Vagina (tissue), 2 donors: ENCODE measurements at regions not wholly inside any gene's neighbourhood (a gene's known extent, or its start where the extent isn't known, plus 50 kb on each side); places are given as distances from the start of the nearest gene placed in this dataset. TPM values are rescaled to one million over a fixed set of nuclear protein-coding genes. Genes with fewer than 3 reads are reported as not detected.

Experiments used
- DNase-seq, 2 donors: peaks; one replicate each; pipeline ENCODE4 v3.0.0-alpha.2; 2017; ENCODE audit errors: extremely low spot score in 2 of 2
- H3K27ac ChIP-seq: fragments of 200-600 bp; sonication (generic); one replicate; pipeline ENCODE4 v1.5.1; 2019
- H3K27me3 ChIP-seq: fragments of 200-600 bp; sonication (generic); one replicate; pipeline ENCODE4 v1.5.1; 2019
- H3K36me3 ChIP-seq, 2 donors: fragments of 200-600 bp; sonication (generic); one replicate each; pipeline ENCODE4 v1.5.1; 2017 to 2019
- H3K4me1 ChIP-seq: fragments of 200-600 bp; sonication (generic); one replicate; pipeline ENCODE4 v1.5.1; 2019
- H3K4me3 ChIP-seq, 2 donors: fragments of 200-600 bp; sonication (generic); 1 replicate in 1 of 2; 2 replicates in 1 of 2; pipeline ENCODE4 v1.5.1; 2016 to 2019
- H3K9me3 ChIP-seq: fragments of 200-600 bp; sonication (generic); one replicate; pipeline ENCODE4 v1.5.1; 2019
- CTCF ChIP-seq, 3 experiments: fragments of 450-650 bp in 2 of 3; fragments of 200-600 bp in 1 of 3; sonication (generic) in 1 of 3; IDR thresholded peaks; one replicate each; pipeline ENCODE4 v1.5.1; 2017 to 2019; ENCODE audit warnings: antibody characterized with exemption in 3 of 3, mild to moderate bottlenecking in 2 of 3, moderate library complexity in 2 of 3
- POLR2A ChIP-seq, 2 donors: fragments of 450-650 bp; IDR thresholded peaks; one replicate each; pipeline ENCODE4 v1.6.1; 2017; ENCODE audit warnings: antibody characterized with exemption in 2 of 2, mild to moderate bottlenecking in 2 of 2, moderate library complexity in 2 of 2
- POLR2AphosphoS5 ChIP-seq, 2 donors: sonication (generic); formaldehyde crosslinking; IDR thresholded peaks; one replicate each; pipeline ENCODE4 v1.9.0; 2017; ENCODE audit warnings: antibody characterized with exemption in 2 of 2, mild to moderate bottlenecking in 2 of 2, low read depth in 1 of 2; ENCODE audit not compliant: insufficient read depth in 1 of 2
- intact Hi-C: fragments of 100-400 bp; cut with DNase I; formaldehyde crosslinking; loops from one replicate; pipeline ENCODE4 v1.15.1; 2023
- small RNA-seq: library from RNA; depleted of rRNA; stranded (forward); fragments of <200 nt; gene quantifications from one replicate; pipeline ENCODE3, GENCODE V24; 2016

GRCh38 chr12:9260931-9261330 lies 52.7 kb upstream of the PZP start:
- Histone ChIP-seq H3K9me3 (no peaks in the 10 kb centered on the region), H3K4me1 (no peaks in the 10 kb centered on the region), H3K27ac (no peak overlapping the region), H3K27me3 (no peaks in the 10 kb centered on the region), H3K4me3 (no peak overlapping the region), H3K36me3 (no peaks in the 10 kb centered on the region)
- no peak for TF ChIP-seq POLR2A (IDR thresholded peaks at IDR 0.05)
- TF ChIP-seq CTCF (IDR thresholded peaks at IDR 0.05), result no peak
- no peak for TF ChIP-seq POLR2AphosphoS5 (IDR thresholded peaks at IDR 0.05; ENCODE audit: insufficient read depth in 1 of 2, low read depth in 1 of 2)
- intact Hi-C loops, result no loop called here
- no peak for DNase-seq

GRCh38 chr12:9258676-9259075 lies 50.5 kb upstream of the PZP start:
- H3K4me1 ChIP-seq, result no peaks in the 10 kb centered on the region
- H3K4me3 ChIP-seq, result no peak overlapping the region
- H3K27me3 ChIP-seq, result no peaks in the 10 kb centered on the region
- DNase-seq, result no peak
- no peaks in the 10 kb centered on the region for H3K36me3 ChIP-seq
- no peaks in the 10 kb centered on the region for H3K9me3 ChIP-seq
- TF ChIP-seq CTCF (IDR thresholded peaks at IDR 0.05) (no peak), POLR2AphosphoS5 (IDR thresholded peaks at IDR 0.05; ENCODE audit: insufficient read depth in 1 of 2, low read depth in 1 of 2) (no peak), POLR2A (IDR thresholded peaks at IDR 0.05) (no peak)
- H3K27ac ChIP-seq, result no peak overlapping the region
- intact Hi-C loops, result no loop called here

Small RNAs in the stretch of these regions (small RNA-seq; reads per million reads assigned to genes)
- gene RF00072, result not detected
